NCI-H510A (cell line): ENCODE measurements at regions not wholly inside any gene's neighbourhood (a gene's known extent, or its start where the extent isn't known, plus 50 kb on each side); places are given as distances from the start of the nearest gene placed in this dataset.
"Not testable (repeated sequence)": the region's sequence is repeated elsewhere in the genome, so short reads cannot be mapped to it uniquely, and the experiment has no call there.

Experiments
- DNase-seq: peaks from one replicate; lab custom pipeline; 2025; lab: John Stamatoyannopoulos, UW

GRCh38 chr10:53432035-53432434 is 659.5 kb upstream of the MBL2 start:
- DNase-seq = no peak

- DNase-seq = no peak
These were observed 658.4 kb upstream of the MBL2 start for GRCh38 chr10:53430974-53431373.

DNA sequence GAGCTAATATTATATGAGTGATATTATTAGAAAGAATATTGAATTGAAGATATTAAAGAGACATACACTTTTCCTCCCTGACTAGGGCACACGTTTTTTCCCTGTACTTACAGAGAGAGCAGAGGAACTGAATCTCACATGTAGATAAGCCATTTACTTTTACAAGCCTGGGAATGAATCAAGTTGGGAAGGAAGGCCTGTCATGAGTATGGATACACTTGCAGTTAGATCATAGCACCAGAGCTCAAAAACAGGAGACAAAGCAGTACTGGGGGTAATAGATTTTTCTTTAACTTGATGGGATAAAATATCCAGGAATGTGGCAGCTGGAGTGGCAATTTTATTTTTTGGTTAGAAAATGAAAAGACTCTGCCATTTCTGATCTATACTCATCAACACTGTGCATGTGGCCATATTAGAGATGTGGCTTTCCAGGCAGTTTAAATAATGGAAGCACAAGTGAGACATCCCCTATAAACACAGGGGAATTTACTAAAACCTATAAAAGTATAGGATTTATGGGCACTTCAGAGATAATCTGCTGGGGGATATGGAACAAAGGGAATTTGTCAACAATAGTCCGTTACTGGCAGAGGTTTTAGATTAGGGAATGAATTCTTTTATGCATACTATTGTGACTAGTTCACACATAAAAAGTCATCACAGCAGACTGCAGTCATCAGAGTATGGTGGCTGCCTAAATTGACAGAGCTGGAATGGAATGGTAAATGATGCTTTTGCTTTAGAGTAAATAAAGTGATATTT is 657.7 kb upstream of the MBL2 start:
- DNase-seq = no peak

DNA sequence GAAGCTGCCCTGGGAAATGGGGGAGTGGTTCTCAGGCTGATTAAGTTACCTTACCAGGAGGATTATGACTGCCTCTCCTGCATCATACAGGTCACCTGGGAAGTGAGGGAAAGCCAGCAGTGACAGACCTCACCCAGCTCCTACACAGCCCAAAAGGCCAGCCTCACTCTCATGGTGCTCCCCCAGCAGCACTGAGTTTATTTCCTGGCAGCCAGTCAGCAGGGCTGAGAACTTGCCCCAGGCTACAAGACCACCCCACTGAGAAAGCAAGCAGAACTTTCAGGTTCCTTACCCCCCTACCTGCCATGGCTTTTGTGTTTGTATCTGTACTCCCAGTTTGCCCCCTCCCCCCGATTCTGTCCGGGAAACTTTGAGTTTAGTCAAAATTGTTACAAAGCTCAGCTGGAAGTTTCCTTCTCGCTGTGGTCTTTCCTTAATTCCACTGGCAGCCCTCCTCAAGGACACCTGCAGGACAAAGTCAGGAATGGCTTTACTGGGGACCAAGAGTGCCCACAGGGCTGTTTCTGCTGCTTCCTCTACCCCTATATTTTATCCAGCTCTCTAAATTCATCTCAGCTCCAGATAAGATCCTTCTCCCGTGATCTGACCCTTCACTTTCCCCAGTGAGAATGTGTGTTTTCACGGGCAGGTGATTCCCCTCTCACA is 649.8 kb upstream of the MBL2 start:
- DNase-seq = no peak

DNA sequence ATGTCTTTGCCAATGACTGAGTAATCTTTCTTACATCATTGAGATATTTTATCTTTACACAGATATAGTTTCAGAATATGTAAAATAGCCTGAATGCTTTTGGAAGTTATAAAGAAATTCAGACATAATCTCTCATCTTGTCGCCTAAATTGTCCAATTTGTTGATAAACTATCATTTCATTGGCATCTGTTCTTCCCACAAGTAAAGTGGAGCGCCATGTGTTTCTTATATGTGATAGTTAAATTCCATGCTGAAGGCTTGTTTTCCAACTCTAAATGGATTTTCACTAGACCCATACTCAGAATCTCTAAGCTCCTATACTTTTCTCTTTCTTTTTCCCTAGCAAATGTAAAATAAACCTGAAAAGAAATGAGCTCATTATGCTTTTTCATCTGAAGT is 640.1 kb upstream of the MBL2 start:
- no peak for DNase-seq

GRCh38 chr10:53406532-53406931 is 633.9 kb upstream of the MBL2 start:
- no peak for DNase-seq

DNA sequence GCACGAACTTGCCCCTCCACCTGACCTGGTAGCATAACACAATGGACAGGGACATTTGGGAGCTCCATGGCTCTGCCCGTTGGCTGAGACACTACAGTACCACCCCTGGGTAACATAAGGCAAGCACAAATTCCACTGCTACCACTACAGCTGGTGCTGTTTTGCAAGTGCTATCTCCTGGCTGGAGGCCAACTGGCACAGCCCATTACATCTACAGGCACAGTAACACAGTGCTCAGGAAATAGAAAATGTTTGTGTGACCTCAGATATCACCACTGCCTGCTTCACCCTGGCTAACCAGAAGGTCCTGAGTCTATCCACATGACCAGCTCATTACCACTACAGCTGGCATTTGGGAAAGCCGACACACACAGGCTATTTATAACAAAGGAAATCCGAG is 631.1 kb upstream of the MBL2 start:
- DNase-seq = peak; percentile 3

- DNase-seq = no peak
These were observed 630.0 kb upstream of the MBL2 start for GRCh38 chr10:53402594-53402993.

GRCh38 chr10:53401536-53401935 is 629.0 kb upstream of the MBL2 start:
- DNase-seq = no peak

- no peak for DNase-seq
These were observed 624.3 kb upstream of the MBL2 start for GRCh38 chr10:53396876-53397275.

- no peak for DNase-seq
These were observed 622.9 kb upstream of the MBL2 start for GRCh38 chr10:53395449-53395848.

DNA sequence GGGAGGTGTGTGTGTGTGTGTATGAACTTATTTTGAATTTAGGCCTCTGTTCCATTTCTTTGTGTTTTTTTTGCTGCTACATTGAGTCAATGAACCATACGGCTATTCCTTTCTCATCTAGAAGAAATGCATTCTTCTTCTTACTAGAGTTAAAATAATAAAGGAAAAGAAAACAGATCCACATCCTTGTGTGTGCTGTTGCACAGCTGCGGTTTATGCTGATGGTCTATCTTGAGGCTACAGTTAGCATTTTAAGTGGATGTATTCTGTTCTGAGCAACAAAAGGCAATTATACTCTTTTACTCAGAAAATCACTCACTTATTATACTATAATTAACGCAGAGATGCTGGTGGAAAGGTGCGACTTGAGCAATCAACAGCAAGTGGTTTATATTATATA is 615.0 kb upstream of the MBL2 start:
- no peak for DNase-seq

DNA sequence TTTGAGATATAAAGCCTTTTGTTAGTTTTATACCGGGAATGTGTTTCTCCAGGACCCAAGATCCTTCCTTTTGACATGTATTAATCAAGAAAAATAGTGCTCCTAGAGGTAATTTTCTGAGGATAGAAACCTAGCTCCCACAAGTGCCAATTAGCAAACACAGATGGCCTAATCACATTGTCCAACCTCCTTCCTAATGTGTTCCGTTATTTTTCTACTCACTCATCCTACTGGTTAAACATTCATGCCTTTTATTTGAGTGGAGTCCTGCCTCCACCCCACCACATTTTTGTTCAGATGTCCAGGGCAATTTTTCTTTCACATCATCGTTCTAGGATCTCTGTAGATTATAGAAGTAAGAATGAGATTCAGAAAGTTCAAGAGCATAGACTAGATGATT is 610.0 kb upstream of the MBL2 start:
- no peak for DNase-seq

GRCh38 chr10:53379956-53380355 is 607.4 kb upstream of the MBL2 start:
- no peak for DNase-seq

- DNase-seq = no peak
These were observed 597.8 kb upstream of the MBL2 start for GRCh38 chr10:53370347-53370746.

GRCh38 chr10:53361936-53362335 is 589.4 kb upstream of the MBL2 start:
- DNase-seq = no peak

GRCh38 chr10:53361281-53361680 is 588.7 kb upstream of the MBL2 start:
- DNase-seq = no peak

- not testable (repeated sequence) for DNase-seq
These were observed 586.4 kb upstream of the MBL2 start for GRCh38 chr10:53358978-53359377.

GRCh38 chr10:53358536-53358935 is 586.0 kb upstream of the MBL2 start:
- no peak for DNase-seq

GRCh38 chr10:53357587-53357986 is 585.0 kb upstream of the MBL2 start:
- DNase-seq = no peak

DNA sequence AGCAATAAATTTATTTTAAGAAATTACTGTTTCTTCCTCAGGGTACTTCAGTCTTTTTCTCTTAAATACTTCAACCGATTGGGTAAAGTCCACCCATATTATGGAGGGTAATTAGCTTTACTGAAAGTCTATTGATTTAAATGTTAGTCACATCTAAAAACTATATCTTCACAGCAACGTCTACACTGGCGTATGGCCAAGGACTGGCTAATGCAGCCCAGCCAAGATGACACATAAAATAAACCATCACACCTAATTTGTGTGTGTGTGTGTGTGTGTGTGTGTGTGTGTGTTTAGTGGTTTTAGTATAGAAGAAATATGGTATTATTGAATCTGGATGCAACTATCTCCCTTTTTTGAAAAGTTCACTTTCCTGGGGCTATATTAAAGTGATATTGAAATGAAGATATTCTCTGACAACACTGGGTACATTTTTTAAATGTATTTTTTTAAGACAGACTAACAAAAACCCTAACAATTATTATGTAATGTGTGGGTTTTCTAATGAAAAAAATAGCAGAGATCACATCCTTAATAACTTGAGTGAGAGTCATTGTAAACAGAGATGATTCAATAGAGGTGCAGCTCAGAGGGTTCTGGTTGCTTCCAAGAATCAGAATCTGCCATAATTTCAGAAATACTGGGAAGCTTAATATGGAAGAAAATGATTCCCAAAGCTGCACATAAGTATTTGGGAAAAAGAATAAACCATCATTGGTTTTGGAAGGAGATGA is 584.2 kb upstream of the MBL2 start:
- DNase-seq = no peak

DNA sequence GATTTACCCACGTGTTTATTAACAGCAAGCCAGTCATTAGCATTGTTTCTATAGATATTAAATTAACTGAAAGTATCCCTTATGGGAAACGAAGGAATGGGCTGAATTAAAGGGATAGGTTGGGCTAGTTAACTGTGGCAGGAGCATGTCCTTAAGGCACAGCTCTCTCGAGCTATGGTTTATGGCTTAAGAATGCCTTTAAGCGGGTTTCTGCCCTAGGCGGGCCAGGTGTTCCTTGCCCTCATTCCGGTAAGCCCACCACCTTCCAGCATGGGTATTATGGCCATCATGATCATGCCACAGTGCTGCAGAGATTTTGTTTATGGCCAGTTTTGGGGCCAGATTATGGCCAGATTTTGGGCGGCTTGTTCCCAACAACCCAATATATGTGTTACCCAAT is 569.9 kb upstream of the MBL2 start:
- not testable (repeated sequence) for DNase-seq

DNA sequence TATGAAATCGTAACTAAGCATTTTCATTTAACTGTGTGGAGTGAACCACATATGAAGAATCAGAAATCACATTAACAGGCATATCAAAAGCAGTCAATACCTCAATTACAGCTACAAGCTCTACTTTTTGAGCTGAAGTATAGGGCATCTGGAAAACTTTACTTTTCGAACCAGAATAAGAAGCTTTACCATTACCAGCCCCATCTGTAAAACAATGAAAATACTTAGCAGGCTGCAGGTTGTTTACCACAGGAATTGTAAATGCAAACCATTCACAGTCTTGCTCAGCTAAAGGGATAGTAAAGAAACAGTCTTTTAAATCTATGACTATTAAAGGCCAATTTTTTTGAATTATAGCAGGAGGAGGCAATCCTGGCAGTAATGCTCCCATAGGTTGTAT is 565.6 kb upstream of the MBL2 start:
- DNase-seq = not testable (repeated sequence)
